HepG2 (cell line): ENCODE measurements at regions not wholly inside any gene's neighbourhood (a gene's known extent, or its start where the extent isn't known, plus 50 kb on each side); places are given as distances from the start of the nearest gene placed in this dataset.

Source experiments
- CBX2 ChIP-seq, 2 experiments: fragments of 200-600 bp in 1 of 2; sonication (generic); formaldehyde crosslinking in 1 of 2; IDR thresholded peaks; 2 replicates each; pipeline versions ENCODE4 v1.7.0 to v1.8.1; 2018 to 2022; ENCODE audit warnings: low read depth in 2 of 2, low read length in 1 of 2, mild to moderate bottlenecking in 1 of 2, missing genetic modification reagents in 1 of 2
- CENPT ChIP-seq: sonication (generic); formaldehyde crosslinking; IDR thresholded peaks from 2 replicates; pipeline ENCODE4 v1.8.0; 2022; ENCODE audit warnings: low read depth, mild to moderate bottlenecking, moderate library complexity, missing genetic modification reagents
- GTF2F1 ChIP-seq: fragments of 150-350 bp; IDR thresholded peaks from 2 replicates; pipeline ENCODE4 v1.6.1; 2014; ENCODE audit warnings: low read length
- HNF4A ChIP-seq: sonication (generic); formaldehyde crosslinking; IDR thresholded peaks from 2 replicates; pipeline ENCODE4 v1.4.0; 2020; ENCODE audit warnings: missing genetic modification reagents
- HOXA5 ChIP-seq: sonication (generic); formaldehyde crosslinking; IDR thresholded peaks from 2 replicates; pipeline ENCODE4 v1.4.0; 2020; ENCODE audit warnings: missing genetic modification reagents
- KDM4B ChIP-seq: sonication (generic); formaldehyde crosslinking; IDR thresholded peaks from 2 replicates; pipeline ENCODE4 v1.4.0; 2020; ENCODE audit warnings: missing genetic modification reagents
- LCORL ChIP-seq, 2 experiments: fragments of 450-650 bp in 1 of 2; sonication (generic) in 1 of 2; formaldehyde crosslinking in 1 of 2; IDR thresholded peaks; 2 replicates each; pipeline versions ENCODE4 v1.5.0 to v1.6.1; 2017 to 2020; ENCODE audit warnings: antibody characterized with exemption in 1 of 2, missing genetic modification reagents in 1 of 2
- MED1 ChIP-seq: sonication (generic); formaldehyde crosslinking; IDR thresholded peaks from 2 replicates; pipeline ENCODE4 v1.4.0; 2020; ENCODE audit warnings: missing genetic modification reagents
- POLR2AphosphoS2 ChIP-seq: IDR thresholded peaks from 2 replicates; pipeline ENCODE4 v1.6.1; 2011; ENCODE audit warnings: low read depth, low read length, improper control_type of control experiment
- SALL2 ChIP-seq: sonication (generic); formaldehyde crosslinking; IDR thresholded peaks from 2 replicates; pipeline ENCODE4 v1.8.1; 2023; ENCODE audit warnings: mild to moderate bottlenecking, missing genetic modification reagents, inconsistent platforms
- SIX1 ChIP-seq: sonication (generic); formaldehyde crosslinking; IDR thresholded peaks from 2 replicates; pipeline ENCODE4 v1.4.0; 2020; ENCODE audit warnings: missing genetic modification reagents, borderline replicate concordance
- SMAD9 ChIP-seq: sonication (generic); formaldehyde crosslinking; IDR thresholded peaks from 2 replicates; pipeline ENCODE4 v1.5.1; 2020; ENCODE audit warnings: mild to moderate bottlenecking, missing genetic modification reagents
- SOX5 ChIP-seq: IDR thresholded peaks from 2 replicates; pipeline ENCODE4 v1.6.1; 2016; ENCODE audit warnings: borderline replicate concordance
- TARDBP ChIP-seq: sonication (generic); formaldehyde crosslinking; IDR thresholded peaks from 2 replicates; pipeline ENCODE4 v1.8.0; 2022; ENCODE audit warnings: mild to moderate bottlenecking, missing genetic modification reagents
- TBX3 ChIP-seq: fragments of 450-650 bp; IDR thresholded peaks from 2 replicates; pipeline ENCODE4 v1.6.1; 2017; ENCODE audit warnings: antibody characterized with exemption, mild to moderate bottlenecking, inconsistent platforms, borderline replicate concordance
- TCF7 ChIP-seq: sonication (generic); IDR thresholded peaks from 2 replicates; pipeline ENCODE4 v1.6.1; 2016; ENCODE audit warnings: antibody characterized with exemption, low read depth
- WIZ ChIP-seq: sonication (generic); formaldehyde crosslinking; IDR thresholded peaks from 2 replicates; pipeline ENCODE4 v1.5.1; 2020; ENCODE audit warnings: mild to moderate bottlenecking, missing genetic modification reagents
- ZFY ChIP-seq: sonication (generic); formaldehyde crosslinking; IDR thresholded peaks from 2 replicates; pipeline ENCODE4 v1.4.0; 2020; ENCODE audit warnings: missing genetic modification reagents
- ZMYM4 ChIP-seq: sonication (generic); formaldehyde crosslinking; IDR thresholded peaks from 2 replicates; pipeline ENCODE4 v1.8.1; 2023; ENCODE audit warnings: mild to moderate bottlenecking, missing genetic modification reagents
- ZNF367 ChIP-seq: sonication (generic); formaldehyde crosslinking; IDR thresholded peaks from 2 replicates; pipeline ENCODE4 v1.4.0; 2020; ENCODE audit warnings: missing genetic modification reagents, borderline replicate concordance
- ZNF777 ChIP-seq: sonication (generic); formaldehyde crosslinking; IDR thresholded peaks from 2 replicates; pipeline ENCODE4 v1.4.0; 2020; ENCODE audit warnings: missing genetic modification reagents
- TF ChIP-seq, protein P1 (sequence below): sonication (generic); formaldehyde crosslinking; IDR thresholded peaks from 2 replicates; pipeline ENCODE4 v1.4.0; 2020; ENCODE audit warnings: missing genetic modification reagents
- TF ChIP-seq, protein P2 (sequence below): sonication (generic); formaldehyde crosslinking; IDR thresholded peaks from 2 replicates; pipeline ENCODE4 v1.4.0; 2020; ENCODE audit warnings: missing genetic modification reagents, borderline replicate concordance
- TF ChIP-seq, protein P3 (sequence below): sonication (generic); formaldehyde crosslinking; IDR thresholded peaks from 2 replicates; pipeline ENCODE4 v1.5.1; 2020; ENCODE audit warnings: missing genetic modification reagents, mild to moderate bottlenecking, borderline replicate concordance

DNA sequence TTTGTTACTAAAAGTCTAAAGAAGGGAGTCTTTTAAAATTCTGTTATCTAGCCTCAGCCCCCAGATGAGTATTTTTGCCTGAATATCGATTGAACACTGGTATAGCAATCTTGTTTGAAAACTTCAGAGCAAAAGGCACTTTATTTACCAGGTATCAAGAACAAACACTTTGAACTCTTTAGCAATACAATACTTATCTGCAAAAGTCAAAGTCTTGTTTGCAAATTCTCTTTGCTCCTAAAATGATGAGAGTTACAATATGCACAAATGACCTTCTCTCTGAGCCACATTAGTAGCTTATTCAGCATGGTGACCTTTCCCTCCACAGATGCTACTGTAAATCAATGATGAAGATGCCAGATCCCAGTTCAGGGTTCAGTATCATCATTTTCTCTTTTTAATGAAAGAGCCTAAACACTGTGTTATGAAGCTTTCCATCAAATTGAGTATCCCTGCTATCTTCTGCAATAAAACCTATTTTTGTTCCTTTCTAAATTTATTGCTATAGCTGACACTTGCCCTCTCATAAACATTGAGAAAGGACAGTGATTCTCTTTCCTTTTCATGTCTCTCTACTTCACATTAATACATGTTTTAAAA, 752.7 kb upstream of the MGAT4C start (continued):
- TF ChIP-seq, protein P1, sequence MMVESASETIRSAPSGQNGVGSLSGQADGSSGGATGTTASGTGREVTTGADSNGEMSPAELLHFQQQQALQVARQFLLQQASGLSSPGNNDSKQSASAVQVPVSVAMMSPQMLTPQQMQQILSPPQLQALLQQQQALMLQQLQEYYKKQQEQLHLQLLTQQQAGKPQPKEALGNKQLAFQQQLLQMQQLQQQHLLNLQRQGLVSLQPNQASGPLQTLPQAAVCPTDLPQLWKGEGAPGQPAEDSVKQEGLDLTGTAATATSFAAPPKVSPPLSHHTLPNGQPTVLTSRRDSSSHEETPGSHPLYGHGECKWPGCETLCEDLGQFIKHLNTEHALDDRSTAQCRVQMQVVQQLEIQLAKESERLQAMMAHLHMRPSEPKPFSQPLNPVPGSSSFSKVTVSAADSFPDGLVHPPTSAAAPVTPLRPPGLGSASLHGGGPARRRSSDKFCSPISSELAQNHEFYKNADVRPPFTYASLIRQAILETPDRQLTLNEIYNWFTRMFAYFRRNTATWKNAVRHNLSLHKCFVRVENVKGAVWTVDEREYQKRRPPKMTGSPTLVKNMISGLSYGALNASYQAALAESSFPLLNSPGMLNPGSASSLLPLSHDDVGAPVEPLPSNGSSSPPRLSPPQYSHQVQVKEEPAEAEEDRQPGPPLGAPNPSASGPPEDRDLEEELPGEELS (CRISPR knock-in tag): peak; percentile 45; the same call in 1 of the 2 replicates
- TF ChIP-seq SOX5 (CRISPR knock-in tag) (peak; percentile 25; the same call in 1 of the 2 replicates), MED1 (CRISPR knock-in tag) (no peak), TARDBP (CRISPR knock-in tag) (no peak), GTF2F1 (no peak), CBX2 (IDR thresholded peaks at IDR 0.05; ENCODE audit: low read depth, low read length) (no peak), CBX2 (CRISPR knock-in tag; IDR thresholded peaks at IDR 0.05; ENCODE audit: low read depth) (no peak), WIZ (CRISPR knock-in tag) (no peak), ZNF777 (no peak), ZFY (CRISPR knock-in tag) (no peak), SMAD9 (CRISPR knock-in tag) (no peak), LCORL (IDR thresholded peaks at IDR 0.05) (peak; percentile 59; the same call in 1 of the 2 replicates), LCORL (CRISPR knock-in tag; IDR thresholded peaks at IDR 0.05) (no peak), TBX3 (peak; percentile 37; the same call in 1 of the 2 replicates), CENPT (CRISPR knock-in tag) (no peak), POLR2AphosphoS2 (no peak), HOXA5 (CRISPR knock-in tag) (no peak), SIX1 (CRISPR knock-in tag) (peak; percentile 39; the same call in 1 of the 2 replicates), SALL2 (no peak), KDM4B (CRISPR knock-in tag) (no peak), HNF4A (CRISPR knock-in tag) (peak; percentile 73), TCF7 (peak; percentile 62; the same call in 1 of the 2 replicates), ZNF367 (CRISPR knock-in tag) (no peak), ZMYM4 (CRISPR knock-in tag) (peak; percentile 46; the same call in 1 of the 2 replicates)
- TF ChIP-seq, protein P2, sequence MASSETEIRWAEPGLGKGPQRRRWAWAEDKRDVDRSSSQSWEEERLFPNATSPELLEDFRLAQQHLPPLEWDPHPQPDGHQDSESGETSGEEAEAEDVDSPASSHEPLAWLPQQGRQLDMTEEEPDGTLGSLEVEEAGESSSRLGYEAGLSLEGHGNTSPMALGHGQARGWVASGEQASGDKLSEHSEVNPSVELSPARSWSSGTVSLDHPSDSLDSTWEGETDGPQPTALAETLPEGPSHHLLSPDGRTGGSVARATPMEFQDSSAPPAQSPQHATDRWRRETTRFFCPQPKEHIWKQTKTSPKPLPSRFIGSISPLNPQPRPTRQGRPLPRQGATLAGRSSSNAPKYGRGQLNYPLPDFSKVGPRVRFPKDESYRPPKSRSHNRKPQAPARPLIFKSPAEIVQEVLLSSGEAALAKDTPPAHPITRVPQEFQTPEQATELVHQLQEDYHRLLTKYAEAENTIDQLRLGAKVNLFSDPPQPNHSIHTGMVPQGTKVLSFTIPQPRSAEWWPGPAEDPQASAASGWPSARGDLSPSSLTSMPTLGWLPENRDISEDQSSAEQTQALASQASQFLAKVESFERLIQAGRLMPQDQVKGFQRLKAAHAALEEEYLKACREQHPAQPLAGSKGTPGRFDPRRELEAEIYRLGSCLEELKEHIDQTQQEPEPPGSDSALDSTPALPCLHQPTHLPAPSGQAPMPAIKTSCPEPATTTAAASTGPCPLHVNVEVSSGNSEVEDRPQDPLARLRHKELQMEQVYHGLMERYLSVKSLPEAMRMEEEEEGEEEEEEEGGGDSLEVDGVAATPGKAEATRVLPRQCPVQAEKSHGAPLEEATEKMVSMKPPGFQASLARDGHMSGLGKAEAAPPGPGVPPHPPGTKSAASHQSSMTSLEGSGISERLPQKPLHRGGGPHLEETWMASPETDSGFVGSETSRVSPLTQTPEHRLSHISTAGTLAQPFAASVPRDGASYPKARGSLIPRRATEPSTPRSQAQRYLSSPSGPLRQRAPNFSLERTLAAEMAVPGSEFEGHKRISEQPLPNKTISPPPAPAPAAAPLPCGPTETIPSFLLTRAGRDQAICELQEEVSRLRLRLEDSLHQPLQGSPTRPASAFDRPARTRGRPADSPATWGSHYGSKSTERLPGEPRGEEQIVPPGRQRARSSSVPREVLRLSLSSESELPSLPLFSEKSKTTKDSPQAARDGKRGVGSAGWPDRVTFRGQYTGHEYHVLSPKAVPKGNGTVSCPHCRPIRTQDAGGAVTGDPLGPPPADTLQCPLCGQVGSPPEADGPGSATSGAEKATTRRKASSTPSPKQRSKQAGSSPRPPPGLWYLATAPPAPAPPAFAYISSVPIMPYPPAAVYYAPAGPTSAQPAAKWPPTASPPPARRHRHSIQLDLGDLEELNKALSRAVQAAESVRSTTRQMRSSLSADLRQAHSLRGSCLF: no peak
- TF ChIP-seq, protein P3, sequence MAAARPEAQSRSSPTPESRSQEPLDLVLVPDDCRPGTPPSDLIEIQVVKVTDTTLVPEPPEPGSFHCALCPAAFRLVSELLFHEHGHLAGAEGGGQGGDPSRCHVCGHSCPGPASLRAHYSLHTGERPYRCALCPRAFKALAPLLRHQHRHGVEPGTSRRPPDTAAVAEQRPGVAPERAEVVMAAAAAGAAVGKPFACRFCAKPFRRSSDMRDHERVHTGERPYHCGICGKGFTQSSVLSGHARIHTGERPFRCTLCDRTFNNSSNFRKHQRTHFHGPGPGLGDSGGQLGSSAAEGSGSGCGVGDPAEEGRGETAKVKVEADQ (CRISPR knock-in tag): no peak
